Neural cell (in vitro differentiated cells): ENCODE measurements at regions not wholly inside any gene's neighbourhood (a gene's known extent, or its start where the extent isn't known, plus 50 kb on each side); places are given as distances from the start of the nearest gene placed in this dataset.

Experiments used
- EZH2 ChIP-seq: fragments of 200-600, 300-800 bp; shearing (Covaris generic), sonication (generic); IDR thresholded peaks from 2 replicates; pipeline ENCODE4 v1.6.1; 2014; ENCODE audit warnings: antibody characterized with exemption, low read length, borderline replicate concordance, mild to moderate bottlenecking; ENCODE audit not compliant: insufficient read depth, poor library complexity, severe bottlenecking
- TAF1 ChIP-seq: IDR thresholded peaks from 2 replicates; pipeline ENCODE4 v1.6.1; 2012; ENCODE audit warnings: low read depth
- TF ChIP-seq, protein P1 (sequence below): fragments of 450-650 bp; IDR thresholded peaks from 2 replicates; pipeline ENCODE4 v1.5.1; 2014; ENCODE audit warnings: antibody characterized with exemption, mild to moderate bottlenecking, moderate library complexity; ENCODE audit not compliant: poor library complexity, severe bottlenecking

DNA sequence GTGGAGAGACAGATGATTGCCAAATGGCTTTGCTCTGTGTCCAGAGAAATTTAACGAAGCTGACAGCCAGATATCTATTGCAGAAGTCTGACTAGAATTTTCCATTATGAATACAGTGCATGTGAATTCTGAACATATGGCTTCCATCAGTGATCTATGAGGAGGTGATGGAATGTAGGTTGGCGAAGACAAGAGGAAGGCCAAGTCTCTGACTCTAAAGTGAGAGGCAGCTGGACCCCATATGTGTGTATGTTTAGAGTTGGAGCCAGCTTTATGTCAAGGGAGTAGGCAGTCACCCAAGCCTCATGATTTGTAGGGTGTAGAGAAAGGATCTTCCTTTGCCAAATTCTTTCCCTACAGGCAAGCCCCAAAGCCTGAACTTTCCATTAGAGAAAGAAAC, 76.2 kb upstream of the TEX13D start:
- TF ChIP-seq EZH2 (no peak), TAF1 (no peak)
- TF ChIP-seq, protein P1, sequence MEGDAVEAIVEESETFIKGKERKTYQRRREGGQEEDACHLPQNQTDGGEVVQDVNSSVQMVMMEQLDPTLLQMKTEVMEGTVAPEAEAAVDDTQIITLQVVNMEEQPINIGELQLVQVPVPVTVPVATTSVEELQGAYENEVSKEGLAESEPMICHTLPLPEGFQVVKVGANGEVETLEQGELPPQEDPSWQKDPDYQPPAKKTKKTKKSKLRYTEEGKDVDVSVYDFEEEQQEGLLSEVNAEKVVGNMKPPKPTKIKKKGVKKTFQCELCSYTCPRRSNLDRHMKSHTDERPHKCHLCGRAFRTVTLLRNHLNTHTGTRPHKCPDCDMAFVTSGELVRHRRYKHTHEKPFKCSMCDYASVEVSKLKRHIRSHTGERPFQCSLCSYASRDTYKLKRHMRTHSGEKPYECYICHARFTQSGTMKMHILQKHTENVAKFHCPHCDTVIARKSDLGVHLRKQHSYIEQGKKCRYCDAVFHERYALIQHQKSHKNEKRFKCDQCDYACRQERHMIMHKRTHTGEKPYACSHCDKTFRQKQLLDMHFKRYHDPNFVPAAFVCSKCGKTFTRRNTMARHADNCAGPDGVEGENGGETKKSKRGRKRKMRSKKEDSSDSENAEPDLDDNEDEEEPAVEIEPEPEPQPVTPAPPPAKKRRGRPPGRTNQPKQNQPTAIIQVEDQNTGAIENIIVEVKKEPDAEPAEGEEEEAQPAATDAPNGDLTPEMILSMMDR = no peak
